AG09319 (cell line): ENCODE measurements at regions not wholly inside any gene's neighbourhood (a gene's known extent, or its start where the extent isn't known, plus 50 kb on each side); places are given as distances from the start of the nearest gene placed in this dataset.
A peak's percentile ranks its signal among the peaks of the same experiment; 100 is the strongest.

Experiments
- DNase-seq: peaks from one replicate; pipeline ENCODE4 v3.0.0-alpha.2; 2010; ENCODE audit warnings: low read depth; ENCODE audit errors: extremely low read depth
- TF ChIP-seq, protein P1 (sequence below): IDR thresholded peaks from 2 replicates; pipeline ENCODE4 v1.5.1; 2011; ENCODE audit warnings: low read depth, mild to moderate bottlenecking, inconsistent platforms, low read length, moderate library complexity

DNA sequence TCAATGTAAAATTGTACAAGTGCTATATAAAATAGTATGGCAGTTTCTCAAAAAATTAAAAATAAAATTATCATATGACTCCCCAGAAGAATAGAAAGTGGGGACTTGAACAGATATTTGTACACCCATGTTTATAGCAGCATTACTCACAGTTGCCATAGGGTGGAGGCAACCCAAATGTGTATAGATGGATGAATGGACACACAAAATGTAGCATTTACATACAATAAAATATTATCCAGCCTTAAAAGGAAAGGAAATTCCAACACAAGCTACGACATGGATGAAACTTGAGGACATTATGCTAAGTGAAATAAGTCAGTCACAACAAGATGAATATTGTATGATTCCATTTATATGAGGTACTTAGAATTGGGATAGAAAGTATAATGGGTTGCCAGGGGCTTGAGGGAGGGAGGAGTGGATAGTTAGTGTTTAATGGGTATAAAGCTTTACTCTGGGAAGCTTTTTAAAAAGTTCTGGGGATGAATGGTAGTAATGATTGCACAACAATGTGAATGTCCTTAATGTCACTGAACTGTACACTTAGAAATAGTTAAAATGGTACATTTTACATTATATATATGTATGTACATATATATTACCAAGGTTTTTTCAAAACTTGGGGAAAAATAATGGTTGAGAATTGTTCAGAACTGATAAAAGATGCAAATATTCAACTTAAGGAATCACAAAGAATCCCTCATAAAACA is 53.0 kb upstream of the ADORA3 start:
- DNase-seq = no peak
- TF ChIP-seq, protein P1, sequence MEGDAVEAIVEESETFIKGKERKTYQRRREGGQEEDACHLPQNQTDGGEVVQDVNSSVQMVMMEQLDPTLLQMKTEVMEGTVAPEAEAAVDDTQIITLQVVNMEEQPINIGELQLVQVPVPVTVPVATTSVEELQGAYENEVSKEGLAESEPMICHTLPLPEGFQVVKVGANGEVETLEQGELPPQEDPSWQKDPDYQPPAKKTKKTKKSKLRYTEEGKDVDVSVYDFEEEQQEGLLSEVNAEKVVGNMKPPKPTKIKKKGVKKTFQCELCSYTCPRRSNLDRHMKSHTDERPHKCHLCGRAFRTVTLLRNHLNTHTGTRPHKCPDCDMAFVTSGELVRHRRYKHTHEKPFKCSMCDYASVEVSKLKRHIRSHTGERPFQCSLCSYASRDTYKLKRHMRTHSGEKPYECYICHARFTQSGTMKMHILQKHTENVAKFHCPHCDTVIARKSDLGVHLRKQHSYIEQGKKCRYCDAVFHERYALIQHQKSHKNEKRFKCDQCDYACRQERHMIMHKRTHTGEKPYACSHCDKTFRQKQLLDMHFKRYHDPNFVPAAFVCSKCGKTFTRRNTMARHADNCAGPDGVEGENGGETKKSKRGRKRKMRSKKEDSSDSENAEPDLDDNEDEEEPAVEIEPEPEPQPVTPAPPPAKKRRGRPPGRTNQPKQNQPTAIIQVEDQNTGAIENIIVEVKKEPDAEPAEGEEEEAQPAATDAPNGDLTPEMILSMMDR = no peak

DNA sequence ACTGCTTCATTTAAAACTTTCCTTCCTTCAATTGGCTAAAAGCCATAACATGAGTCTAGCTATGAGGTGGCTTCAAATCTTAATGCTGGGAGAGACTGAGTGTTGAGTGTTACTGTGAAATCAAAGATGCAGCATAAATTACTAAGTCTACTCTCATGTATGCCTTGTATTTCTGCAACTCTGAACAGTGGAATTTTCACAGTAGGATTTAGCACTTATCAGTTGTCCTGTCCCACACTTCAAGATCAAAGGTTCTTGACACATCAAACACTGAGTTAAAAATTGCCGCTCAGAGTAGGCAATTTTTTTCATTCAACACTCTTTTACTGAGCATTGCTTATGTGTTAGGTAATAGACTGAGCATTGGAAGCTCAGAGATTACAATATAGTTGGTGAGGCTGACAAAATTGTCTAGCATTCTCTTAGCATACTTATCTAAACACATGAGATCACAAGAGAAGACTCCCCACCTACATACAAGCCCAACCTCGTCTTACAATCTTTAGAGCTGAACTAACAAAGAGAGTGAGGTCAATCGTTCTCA is 56.4 kb upstream of the ADORA3 start:
- no peak for DNase-seq
- TF ChIP-seq, protein P1 = no peak

- TF ChIP-seq, protein P1 = no peak
- DNase-seq = no peak
Observed at GRCh38 chr1:111561328-111561727, 57.9 kb upstream of the ADORA3 start.

DNA sequence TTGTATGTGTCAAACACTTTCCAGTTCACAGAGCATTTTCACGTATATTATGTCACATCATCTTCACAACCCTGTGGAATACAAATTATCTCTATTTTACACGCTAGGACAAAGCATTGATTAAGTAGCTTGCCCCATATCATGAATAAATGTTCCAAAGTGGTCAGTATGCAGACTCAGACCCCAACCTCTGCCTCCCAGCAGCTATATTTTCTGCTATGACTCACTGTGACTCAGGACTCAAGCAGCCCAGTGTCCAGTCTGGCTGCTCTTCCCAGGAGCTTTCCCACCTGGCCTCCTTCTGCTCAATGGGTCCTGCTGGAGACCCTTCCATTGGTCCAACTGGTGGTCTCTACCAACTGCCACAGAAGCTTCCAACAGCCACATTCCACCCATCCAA is 56.0 kb upstream of the RAP1A start:
- no peak for DNase-seq
- TF ChIP-seq, protein P1 = no peak

DNA sequence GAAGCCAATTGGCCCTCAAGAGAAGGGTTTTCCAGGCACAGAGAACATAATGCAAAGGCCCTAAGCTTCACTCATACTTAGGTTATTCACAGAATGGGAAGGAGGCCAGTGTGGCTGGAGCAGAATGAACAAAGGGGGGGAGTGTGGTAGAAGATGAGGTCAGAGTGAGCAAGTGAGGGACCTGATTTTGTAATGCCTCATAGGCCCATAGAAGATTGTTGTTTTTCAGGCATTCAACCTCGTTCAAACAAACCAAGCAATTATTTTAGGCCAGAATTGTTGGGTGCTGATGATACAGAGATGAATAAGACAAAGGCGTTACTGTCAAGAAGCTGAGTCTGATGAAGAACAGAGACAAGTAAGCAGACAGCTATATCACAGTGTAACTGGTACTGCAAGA is 54.5 kb upstream of the RAP1A start:
- TF ChIP-seq, protein P1 = no peak
- peak; percentile 27 for DNase-seq

- no peak for DNase-seq
- TF ChIP-seq, protein P1 = no peak
Observed at GRCh38 chr1:111565968-111566367, 53.6 kb upstream of the RAP1A start.

DNA sequence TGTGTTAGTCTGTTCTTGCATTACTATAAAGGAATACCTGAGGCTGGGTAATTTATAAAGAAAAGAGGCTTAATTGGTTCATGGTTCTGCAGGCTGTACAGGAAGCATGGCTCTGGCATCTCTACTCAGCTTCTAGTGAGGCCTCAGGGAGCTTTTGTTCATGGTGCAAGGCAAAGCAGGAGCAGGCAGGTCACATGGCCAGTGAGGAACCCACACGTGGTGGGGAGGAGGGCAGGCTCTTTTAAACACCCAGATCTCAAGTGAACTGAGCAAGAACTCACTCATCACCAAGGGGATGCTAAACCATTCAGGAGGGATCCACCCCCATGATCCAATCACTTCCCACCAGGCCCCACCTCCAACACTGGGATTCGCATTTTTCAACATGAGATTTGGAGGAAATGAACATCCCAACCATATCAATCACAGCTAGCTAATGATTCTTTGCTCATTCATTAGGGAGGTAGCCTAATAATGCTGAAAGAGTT is 51.4 kb upstream of the RAP1A start:
- DNase-seq = no peak
- TF ChIP-seq, protein P1 = no peak
